MM.1S (cell line): ENCODE measurements at regions not wholly inside any gene's neighbourhood (a gene's known extent, or its start where the extent isn't known, plus 50 kb on each side); places are given as distances from the start of the nearest gene placed in this dataset.

Experiments used
- DNase-seq: peaks from one replicate; pipeline ENCODE4 v3.0.0-alpha.2; 2015
- H2AFZ ChIP-seq: fragments of 300-600 bp; sonication (generic); 2 replicates; pipeline ENCODE4 v1.6.0; 2016; ENCODE audit warnings: antibody characterized with exemption, low read length
- H3F3A ChIP-seq: fragments of 300-600 bp; sonication (generic); 2 replicates; pipeline ENCODE4 v1.6.1; 2016; ENCODE audit warnings: mild to moderate bottlenecking, antibody characterized with exemption, low read length, moderate library complexity, mixed read lengths; ENCODE audit not compliant: insufficient read depth
- H3K27ac ChIP-seq: fragments of 300-600 bp; sonication (generic); 2 replicates; pipeline ENCODE4 v1.5.1; 2016; ENCODE audit warnings: mild to moderate bottlenecking, low read length
- H3K27me3 ChIP-seq: fragments of 300-600 bp; sonication (generic); replicated peaks from 2 replicates; pipeline ENCODE4 v1.6.0; 2016; ENCODE audit warnings: low read length; ENCODE audit not compliant: insufficient read depth
- H3K36me3 ChIP-seq: fragments of 300-600 bp; sonication (generic); replicated peaks from 2 replicates; pipeline ENCODE4 v1.6.1; 2016; ENCODE audit warnings: mild to moderate bottlenecking, low read length, mixed read lengths; ENCODE audit not compliant: insufficient read depth
- H3K4me1 ChIP-seq: fragments of 300-600 bp; sonication (generic); 2 replicates; pipeline ENCODE4 v1.6.1; 2016; ENCODE audit warnings: low read length, mixed read lengths
- H3K4me2 ChIP-seq: fragments of 300-600 bp; sonication (generic); 2 replicates; pipeline ENCODE4 v1.6.0; 2016; ENCODE audit warnings: low read depth, low read length
- H3K4me3 ChIP-seq: fragments of 300-600 bp; sonication (generic); 2 replicates; pipeline ENCODE4 v1.5.1; 2016; ENCODE audit warnings: low read length, mixed read lengths
- H3K79me2 ChIP-seq: fragments of 300-600 bp; sonication (generic); 2 replicates; pipeline ENCODE4 v1.6.1; 2016; ENCODE audit warnings: mixed run types, low read length, mixed read lengths
- H3K9ac ChIP-seq: fragments of 300-600 bp; sonication (generic); 2 replicates; pipeline ENCODE4 v1.6.1; 2016; ENCODE audit warnings: low read length, mixed read lengths
- H3K9me2 ChIP-seq: fragments of 300-600 bp; sonication (generic); replicated peaks from 2 replicates; pipeline ENCODE4 v1.6.1; 2016; ENCODE audit warnings: mild to moderate bottlenecking, low read length, mixed read lengths; ENCODE audit not compliant: insufficient read depth
- H3K9me3 ChIP-seq: fragments of 300-600 bp; sonication (generic); replicated peaks from 2 replicates; pipeline ENCODE4 v1.6.1; 2016; ENCODE audit warnings: mild to moderate bottlenecking, low read length, mixed read lengths; ENCODE audit not compliant: insufficient read depth
- H4K20me1 ChIP-seq: fragments of 300-600 bp; sonication (generic); 2 replicates; pipeline ENCODE4 v1.6.1; 2016; ENCODE audit warnings: mild to moderate bottlenecking, low read length, moderate library complexity, mixed read lengths; ENCODE audit not compliant: insufficient read depth
- EZH2 ChIP-seq: fragments of 300-600 bp; sonication (generic); optimal IDR thresholded peaks from 2 replicates; pipeline ENCODE3; 2017; ENCODE audit warnings: low read depth, mild to moderate bottlenecking, antibody characterized with exemption, low read length, mixed read lengths
- EZH2phosphoT487 ChIP-seq: fragments of 300-600 bp; sonication (generic); IDR thresholded peaks from 2 replicates; pipeline ENCODE4 v1.6.1; 2018; ENCODE audit warnings: antibody characterized with exemption, low read length
- TF ChIP-seq, protein P1 (sequence below): fragments of 300-600 bp; sonication (generic); IDR thresholded peaks from 2 replicates; pipeline ENCODE4 v1.5.1; 2016; ENCODE audit warnings: antibody characterized with exemption, low read length, mixed read lengths

- H3K36me3 ChIP-seq = no peaks in the 10 kb centered on the region
- H4K20me1 ChIP-seq = no peaks in the 10 kb centered on the region
These were observed 119.8 kb downstream of the RPIA start for GRCh38 chr2:88811233-88811632.

GRCh38 chr2:88811681-88812080 lies 120.2 kb downstream of the RPIA start:
- H3K4me2 ChIP-seq = no peak overlapping the region
- H3K9ac ChIP-seq = no peak overlapping the region
- TF ChIP-seq EZH2 (no peak), EZH2phosphoT487 (no peak)
- TF ChIP-seq, protein P1, sequence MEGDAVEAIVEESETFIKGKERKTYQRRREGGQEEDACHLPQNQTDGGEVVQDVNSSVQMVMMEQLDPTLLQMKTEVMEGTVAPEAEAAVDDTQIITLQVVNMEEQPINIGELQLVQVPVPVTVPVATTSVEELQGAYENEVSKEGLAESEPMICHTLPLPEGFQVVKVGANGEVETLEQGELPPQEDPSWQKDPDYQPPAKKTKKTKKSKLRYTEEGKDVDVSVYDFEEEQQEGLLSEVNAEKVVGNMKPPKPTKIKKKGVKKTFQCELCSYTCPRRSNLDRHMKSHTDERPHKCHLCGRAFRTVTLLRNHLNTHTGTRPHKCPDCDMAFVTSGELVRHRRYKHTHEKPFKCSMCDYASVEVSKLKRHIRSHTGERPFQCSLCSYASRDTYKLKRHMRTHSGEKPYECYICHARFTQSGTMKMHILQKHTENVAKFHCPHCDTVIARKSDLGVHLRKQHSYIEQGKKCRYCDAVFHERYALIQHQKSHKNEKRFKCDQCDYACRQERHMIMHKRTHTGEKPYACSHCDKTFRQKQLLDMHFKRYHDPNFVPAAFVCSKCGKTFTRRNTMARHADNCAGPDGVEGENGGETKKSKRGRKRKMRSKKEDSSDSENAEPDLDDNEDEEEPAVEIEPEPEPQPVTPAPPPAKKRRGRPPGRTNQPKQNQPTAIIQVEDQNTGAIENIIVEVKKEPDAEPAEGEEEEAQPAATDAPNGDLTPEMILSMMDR = no peak
- DNase-seq = no peak
- H2AFZ ChIP-seq = no peak overlapping the region
- no peaks in the 10 kb centered on the region for H3K36me3 ChIP-seq
- H3K9me2 ChIP-seq = no peaks in the 10 kb centered on the region
- H3K79me2 ChIP-seq = no peaks in the 10 kb centered on the region
- no peaks in the 10 kb centered on the region for H4K20me1 ChIP-seq
- H3K27me3 ChIP-seq = no peaks in the 10 kb centered on the region
- H3K9me3 ChIP-seq = no peaks in the 10 kb centered on the region
- H3K27ac ChIP-seq = no peak overlapping the region
- H3K4me3 ChIP-seq = no peak overlapping the region
- H3F3A ChIP-seq = no peaks in the 10 kb centered on the region
- no peaks in the 10 kb centered on the region for H3K4me1 ChIP-seq

More at GRCh38 chr2:88811233-88811632, 119.8 kb downstream of the RPIA start:
- Histone ChIP-seq H3K9ac (no peak overlapping the region), H3K27me3 (no peaks in the 10 kb centered on the region), H3K4me3 (no peak overlapping the region), H3F3A (no peaks in the 10 kb centered on the region), H3K4me1 (no peaks in the 10 kb centered on the region), H2AFZ (no peak overlapping the region), H3K9me2 (no peaks in the 10 kb centered on the region), H3K79me2 (no peaks in the 10 kb centered on the region), H3K9me3 (no peaks in the 10 kb centered on the region), H3K27ac (no peak overlapping the region), H3K4me2 (no peak overlapping the region)
- TF ChIP-seq EZH2 (no peak), EZH2phosphoT487 (no peak)
- TF ChIP-seq, protein P1 = no peak
- DNase-seq = no peak

DNA sequence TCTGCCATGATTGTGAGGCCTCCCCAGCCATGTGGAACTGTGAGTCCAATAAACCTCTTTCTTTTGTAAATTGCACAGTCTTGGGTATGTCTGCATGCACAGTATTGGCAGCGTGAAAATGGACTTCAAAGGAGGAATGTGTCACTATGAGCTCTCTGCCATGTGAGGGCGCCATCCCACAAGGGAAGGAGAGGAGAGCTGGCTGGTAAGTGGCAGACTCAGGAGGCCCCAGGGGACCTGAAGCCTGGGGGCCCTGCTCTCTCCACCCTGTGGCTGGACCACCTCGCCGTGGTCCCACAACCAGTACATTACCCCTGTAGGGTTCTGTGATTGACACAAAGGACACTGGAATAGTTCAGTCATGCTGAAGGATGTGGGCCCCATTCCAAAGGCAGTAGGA lies 122.1 kb downstream of the RPIA start:
- no peaks in the 10 kb centered on the region for H3K9me2 ChIP-seq
- H3K27me3 ChIP-seq = no peaks in the 10 kb centered on the region
- H3K27ac ChIP-seq = no peak overlapping the region
- H3K4me3 ChIP-seq = no peak overlapping the region
- H3K9ac ChIP-seq = no peak overlapping the region
- H3F3A ChIP-seq = no peaks in the 10 kb centered on the region
- H3K4me1 ChIP-seq = no peaks in the 10 kb centered on the region
- no peak for DNase-seq
- no peak overlapping the region for H3K4me2 ChIP-seq
- H3K36me3 ChIP-seq = no peaks in the 10 kb centered on the region
- H3K79me2 ChIP-seq = no peaks in the 10 kb centered on the region
- H2AFZ ChIP-seq = no peak overlapping the region
- H3K9me3 ChIP-seq = no peaks in the 10 kb centered on the region
- no peaks in the 10 kb centered on the region for H4K20me1 ChIP-seq
- TF ChIP-seq, protein P1 = no peak
- TF ChIP-seq EZH2 (no peak), EZH2phosphoT487 (no peak)
